A204.1 (cell line): ENCODE measurements at regions not wholly inside any gene's neighbourhood (a gene's known extent, or its start where the extent isn't known, plus 50 kb on each side); places are given as distances from the start of the nearest gene placed in this dataset.

Experiments
- FAIRE-seq: peaks from 2 replicates; lab custom pipeline; 2012; peaks lifted over from hg19 to GRCh38; lab: Jason Lieb, UNC

DNA sequence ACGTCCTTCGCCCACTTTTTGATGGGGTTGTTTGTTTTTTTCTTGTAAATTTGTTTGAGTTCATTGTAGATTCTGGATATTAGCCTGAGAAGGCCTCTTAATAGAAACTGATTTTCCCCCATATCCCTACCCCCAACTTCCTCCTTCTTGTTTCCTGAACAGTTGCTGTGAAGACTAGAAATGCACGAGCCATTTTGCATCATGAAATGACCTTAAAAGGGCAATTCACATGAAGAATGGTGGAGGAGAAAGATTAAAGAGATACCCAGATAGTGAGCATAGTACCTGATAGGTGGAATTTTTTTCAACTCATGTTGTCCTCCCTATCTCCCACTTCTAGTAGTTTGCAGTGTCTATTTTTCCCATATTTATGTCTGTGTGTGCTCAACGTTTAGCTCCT lies 55.2 kb upstream of the KCNH8 start:
- no peak for FAIRE-seq

DNA sequence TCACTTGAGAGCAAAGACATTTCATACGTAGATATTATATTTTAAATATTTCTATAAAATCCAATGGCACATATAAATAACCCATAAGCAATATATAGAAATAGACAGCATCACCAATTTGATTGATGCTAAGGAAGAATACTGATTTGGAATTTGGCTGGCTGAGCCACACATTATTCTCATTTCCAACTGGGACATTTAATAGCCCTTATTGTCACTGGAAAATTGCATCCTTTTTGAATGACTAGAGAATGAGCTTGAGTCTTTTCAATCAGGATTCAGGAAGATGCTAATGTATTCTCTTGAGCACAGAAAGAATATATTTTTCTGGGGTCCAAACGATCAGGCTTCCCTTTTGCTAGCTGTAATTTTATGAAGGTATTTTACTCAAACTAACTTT lies 70.9 kb upstream of the KCNH8 start:
- FAIRE-seq, result no peak

DNA sequence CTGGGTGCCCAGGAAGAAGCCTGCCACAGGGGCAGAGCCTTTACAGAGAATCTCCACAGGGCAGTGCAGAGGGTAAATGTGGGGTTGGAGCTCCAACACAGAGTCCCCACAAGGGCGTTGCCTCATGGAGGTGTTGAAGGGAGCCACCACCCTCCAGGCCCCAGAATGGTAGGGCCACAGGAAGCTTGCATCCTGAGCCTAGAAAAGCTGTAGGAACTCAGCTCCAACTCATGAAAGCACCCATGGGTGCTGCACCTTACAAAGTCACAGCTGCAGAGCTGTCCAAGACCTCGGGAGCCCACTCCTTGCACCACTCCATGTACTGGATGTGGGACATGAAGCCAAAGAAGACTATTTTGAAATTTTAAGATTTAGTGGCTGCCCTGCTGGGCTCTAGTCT lies 73.3 kb upstream of the KCNH8 start:
- no peak for FAIRE-seq

DNA sequence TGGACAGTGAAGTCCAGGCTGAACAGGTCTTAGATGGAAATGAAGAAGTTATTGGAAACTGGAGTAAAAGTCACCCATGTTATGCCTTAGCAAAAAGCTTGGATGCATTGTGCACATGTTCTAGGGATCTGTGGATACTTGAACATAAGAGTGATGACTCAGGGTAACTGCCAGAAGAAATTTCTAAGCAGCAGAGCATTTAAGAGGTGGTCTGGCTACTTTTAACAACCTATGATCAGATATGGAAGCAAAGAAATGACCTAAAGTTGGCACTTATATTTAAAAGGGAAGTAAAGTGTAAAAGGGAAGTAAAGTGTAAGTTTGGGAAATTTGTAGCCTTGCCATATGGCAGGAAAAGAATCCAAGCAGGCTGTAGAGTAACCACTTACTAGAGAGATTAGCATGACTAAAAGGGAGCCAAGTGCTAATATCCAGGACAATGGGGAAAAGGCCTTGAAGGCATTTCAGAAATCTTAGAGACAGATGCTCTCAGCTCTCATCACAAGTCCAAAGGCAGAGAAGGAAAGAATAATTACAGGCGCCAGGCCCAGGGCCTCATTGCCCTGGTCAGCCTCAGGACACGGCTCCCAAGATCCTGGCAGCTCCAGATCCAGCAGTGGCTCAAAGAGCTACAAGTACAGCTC lies 73.9 kb upstream of the KCNH8 start:
- no peak for FAIRE-seq

DNA sequence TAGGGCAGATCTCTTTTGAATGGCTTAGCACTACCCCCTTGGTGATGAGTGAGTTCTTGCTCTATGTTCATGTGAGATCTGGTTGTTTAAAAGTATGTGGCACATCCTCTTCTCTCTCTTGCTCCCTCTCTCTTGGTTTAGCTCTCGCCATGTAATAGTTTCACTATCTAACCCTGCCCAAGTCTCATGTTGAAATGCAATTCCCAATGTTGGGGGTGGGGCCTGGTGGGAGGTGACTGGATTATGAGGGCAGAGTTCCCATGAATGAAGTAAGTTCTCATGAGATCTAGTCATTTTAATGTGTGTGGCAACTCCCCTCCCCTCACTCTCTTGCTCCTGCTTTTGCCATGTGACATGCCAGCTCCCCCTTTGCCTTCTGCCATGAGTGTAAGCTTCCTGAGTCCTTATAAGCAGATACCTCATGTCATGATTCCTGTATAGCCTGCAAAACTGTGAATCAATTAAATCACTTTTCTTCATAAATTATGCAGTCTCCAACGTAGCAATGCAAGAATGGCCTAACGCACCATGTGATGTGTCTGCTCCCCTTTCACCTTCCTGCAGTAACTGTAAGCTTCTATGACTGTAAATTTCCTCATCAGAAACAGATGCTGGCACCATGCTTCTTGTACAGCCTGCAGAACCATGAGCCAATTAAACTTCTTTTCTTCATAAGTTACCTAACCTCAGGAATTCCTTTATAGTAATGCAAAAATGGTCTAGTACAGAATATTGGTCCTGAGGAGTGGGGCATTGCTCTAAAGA lies 74.8 kb upstream of the KCNH8 start:
- no peak for FAIRE-seq

DNA sequence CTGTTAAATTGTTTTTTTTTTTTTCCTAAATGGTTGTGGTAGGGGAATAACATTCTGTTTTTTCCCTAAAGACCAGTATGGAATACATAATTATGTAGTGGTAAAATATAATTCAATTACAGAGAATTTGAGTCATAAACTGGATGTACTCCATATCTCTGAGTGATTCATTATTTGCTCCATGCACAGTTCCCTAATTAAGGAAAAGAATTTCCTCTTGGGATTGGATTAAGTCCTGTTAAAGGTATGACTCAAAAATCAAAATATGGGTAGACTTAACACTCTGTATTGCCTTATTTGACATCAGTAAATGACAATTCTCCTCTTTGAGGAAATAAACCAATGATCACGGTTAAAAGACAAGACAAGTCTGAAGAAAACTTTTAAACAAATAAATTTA lies 78.0 kb upstream of the KCNH8 start:
- FAIRE-seq, result no peak

DNA sequence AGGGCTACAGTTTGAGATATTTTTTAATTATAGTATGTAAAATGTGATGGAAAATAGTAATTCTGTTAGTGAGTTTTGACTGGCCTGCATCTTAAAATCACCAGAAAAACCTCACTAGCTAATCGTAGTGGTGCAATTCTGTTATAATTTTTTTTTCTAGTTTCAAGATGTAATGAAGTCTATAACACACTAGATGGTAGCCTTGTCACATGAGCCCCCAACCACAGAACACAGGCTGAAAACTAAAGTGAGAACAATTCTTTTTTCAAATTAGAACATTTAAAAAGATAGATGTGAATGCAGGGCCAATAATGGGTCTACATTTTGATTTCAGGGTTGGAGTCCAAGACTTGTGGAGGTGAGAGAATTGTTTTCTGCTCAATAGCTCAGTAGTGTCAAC lies 83.3 kb upstream of the KCNH8 start:
- no peak for FAIRE-seq

DNA sequence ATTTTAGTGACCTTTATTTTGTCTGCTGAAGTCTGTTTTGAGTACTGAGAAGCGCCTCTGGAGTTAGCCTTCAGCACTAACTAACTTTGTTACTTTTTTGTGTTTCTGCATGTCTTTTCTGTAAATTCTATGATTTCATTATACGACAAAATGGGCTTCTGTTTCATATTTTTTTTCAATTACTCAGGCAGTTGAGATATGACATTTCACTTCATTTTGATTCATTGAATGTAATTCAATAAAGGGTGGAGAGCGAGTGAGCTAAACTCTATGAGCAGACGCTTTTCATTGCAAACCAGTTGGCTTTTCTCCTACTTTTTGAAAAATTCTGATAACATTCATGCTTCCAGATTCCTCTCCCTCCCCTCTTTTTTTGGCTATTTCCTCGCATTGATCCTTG lies 84.4 kb upstream of the KCNH8 start:
- FAIRE-seq, result no peak

DNA sequence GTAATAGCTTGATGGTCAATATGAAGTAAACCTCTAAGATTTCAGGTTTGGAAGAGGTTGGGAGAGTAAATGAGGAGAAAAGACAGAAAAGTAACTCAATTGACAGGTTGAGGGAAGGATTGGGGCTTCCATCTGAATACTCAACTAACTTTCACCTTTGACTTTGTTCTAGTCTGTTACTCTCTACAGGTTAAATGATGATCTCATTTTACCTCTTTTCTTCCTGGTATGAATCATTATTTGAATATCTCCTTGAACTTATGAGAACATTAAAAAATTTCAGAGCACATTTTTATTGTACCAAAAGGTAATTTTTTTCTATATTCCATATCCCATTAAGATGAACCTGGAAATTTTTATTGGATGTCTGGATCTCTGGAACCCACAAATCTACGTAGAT lies 87.9 kb upstream of the KCNH8 start:
- FAIRE-seq, result no peak

DNA sequence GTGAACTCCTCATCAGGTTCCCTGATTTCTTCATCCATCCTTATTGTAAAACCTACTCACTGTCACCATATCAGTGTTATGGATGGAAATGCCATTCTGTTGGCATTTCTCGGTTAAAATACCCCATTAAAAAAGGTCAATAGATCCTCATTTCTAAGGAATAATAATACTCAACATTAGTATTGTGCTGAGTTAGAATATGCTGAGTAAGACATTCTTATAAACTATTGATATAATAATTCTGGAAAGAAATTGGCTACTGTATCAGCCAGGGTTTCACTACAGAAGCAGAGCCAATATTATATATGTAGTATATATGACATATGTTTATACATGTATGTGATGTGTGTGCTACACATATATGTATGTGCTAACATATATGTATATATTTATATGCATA lies 95.4 kb upstream of the KCNH8 start:
- no peak for FAIRE-seq

DNA sequence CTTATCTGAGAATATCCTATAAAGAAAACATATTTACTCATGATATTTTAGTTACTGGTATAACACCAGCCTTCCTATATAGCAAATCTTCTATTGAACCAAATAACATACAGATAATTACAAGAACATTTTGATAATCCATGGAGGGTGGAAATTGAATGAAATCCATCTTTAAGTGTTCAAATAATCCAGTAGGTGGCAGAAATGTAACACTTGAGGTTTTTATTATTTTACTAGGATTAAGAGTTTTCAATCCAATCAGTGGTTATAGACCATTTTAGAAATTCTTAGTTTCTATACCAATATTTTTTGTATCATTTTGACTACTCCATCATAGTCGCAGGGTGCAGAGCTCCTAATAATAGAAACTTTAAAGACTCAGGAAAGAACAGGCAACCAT lies 101.9 kb upstream of the KCNH8 start:
- FAIRE-seq, result peak; percentile 9

DNA sequence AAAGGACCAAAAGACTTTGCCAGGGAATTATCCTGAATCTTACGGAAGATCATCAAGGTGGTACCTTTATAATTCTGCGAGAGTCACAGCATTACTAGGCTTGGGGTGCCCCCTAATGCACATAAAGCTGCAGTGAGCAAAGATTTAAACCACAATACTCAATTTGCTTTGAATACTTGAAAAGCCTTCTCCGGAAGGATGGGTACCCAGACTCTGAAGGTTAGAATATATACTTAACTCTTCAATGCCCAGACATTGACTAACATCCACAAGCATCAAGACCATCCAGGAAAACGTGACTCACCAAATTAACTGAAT lies 117.8 kb upstream of the KCNH8 start:
- FAIRE-seq, result no peak

DNA sequence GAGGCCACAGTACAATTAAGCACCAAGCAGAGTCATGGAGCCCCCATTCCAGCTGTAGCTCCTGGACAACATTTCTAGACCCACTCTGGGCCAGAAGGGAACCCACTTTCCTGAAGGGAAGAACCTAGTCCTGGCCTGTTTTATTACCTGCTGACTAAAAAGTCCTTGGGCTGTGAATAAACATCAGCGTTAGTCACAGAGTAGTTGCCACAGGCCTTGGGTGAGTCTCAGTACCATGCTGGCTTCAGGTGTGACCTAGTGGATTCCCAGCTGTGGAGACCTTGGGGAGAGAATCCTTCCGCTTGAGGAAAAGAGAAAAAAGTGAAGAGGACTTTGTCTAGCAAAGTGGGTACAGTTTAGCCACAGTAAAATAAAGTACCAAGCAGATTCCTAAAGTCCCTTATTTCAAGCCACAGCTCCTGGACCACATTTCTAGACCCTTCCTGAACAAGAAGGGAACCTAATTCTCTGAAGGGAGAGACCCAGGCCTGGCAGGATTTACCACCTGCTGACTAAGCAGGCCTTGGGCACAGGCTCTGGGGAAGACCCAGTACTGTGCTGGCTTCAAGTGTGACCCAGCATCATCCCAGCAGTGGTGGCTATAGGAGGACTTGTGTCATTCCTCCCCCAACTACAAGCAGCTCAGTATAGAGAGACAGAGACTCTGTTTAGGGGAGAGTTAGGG lies 118.3 kb upstream of the KCNH8 start:
- FAIRE-seq, result no peak

DNA sequence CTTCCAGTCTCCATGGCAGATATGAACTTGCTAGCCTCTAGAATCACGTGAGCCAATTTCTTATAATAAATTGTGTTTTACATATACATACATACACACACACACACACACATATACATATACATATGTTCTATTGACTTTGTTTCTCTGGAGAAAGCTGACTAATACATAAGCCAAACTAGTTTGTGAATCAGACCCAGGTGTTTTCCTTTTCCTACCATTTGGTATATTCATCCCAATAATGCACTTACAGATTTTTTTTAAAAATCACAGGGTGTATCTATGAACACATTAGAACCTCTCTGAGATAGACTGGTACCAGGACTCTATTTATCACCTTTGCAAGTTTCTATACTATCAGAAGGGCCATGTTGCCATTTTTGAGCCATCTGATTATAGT lies 122.9 kb upstream of the KCNH8 start:
- no peak for FAIRE-seq

DNA sequence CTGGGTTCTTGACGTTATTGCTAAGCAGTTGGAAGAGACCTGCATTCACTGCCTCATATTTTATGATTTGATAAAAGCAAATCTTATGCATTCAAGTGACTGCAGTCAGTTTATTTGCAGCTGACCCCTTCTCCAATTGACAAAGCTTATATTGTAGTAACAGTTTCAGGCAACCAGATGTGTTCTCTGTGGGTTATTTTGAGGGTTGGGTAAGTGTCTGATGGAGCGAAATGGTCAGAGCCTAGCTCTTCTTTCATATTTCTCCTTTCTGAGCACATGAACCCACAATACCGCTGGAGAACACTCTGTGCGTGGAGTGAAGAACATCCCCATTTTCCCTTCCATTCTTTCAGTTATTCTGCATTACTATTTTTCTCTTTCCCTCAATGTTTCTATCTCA lies 125.8 kb upstream of the KCNH8 start:
- no peak for FAIRE-seq

DNA sequence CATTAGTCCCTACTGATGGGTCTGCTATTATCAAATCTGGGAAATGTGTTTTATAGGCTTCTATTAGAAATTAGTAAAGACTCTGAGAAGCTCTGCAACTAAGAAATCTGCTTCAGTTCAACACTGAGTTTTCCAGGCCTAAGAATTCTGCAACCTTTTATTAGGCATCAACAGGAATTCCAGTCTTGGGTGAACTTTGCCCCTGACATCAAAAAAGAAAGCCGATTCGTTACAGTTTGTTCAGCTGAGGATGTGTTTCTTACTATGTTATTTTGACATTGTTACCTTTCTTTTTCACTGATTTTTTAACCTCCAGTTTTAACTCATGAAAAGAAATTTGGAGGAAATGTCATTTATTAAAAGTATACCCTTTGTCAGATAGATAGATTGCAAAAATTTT lies 131.5 kb upstream of the KCNH8 start:
- no peak for FAIRE-seq

DNA sequence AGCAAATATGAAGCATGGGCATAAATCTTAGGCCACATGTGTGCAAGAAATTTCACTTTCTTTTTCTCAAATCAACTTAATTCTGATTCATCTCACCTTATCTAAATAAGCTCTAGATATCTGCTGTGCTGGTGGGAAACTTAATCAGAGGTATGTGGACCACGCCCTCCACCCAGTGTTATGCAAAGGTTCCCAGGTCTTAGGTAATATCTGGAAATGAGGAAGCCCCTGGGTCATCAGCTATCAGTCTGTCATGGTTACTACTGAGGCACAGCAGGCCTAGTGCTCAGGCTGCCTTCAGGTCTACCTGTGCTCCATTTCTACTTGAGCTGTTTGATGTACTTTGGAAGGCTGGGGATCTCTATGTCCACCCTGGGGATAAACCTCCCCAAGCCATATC lies 134.4 kb upstream of the KCNH8 start:
- FAIRE-seq, result no peak

DNA sequence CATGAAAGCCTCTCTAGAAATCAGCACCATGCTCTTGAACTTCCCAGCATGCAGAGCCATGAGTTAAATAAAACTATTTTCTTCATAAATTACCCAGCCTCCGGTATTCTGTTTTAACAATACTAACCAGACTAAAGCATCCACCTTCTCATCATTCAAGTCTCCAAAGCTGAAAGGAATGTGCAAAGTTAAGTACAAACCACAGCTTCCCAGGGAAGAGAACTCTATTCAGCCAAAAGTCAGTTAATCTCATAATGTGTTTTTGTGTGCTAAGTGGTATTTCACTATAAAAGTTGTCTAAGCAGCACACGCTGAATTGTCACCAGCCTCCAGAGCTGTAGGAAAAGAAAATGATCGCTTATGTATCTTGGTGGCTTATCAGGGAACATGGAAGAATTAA lies 135.5 kb upstream of the KCNH8 start:
- no peak for FAIRE-seq

DNA sequence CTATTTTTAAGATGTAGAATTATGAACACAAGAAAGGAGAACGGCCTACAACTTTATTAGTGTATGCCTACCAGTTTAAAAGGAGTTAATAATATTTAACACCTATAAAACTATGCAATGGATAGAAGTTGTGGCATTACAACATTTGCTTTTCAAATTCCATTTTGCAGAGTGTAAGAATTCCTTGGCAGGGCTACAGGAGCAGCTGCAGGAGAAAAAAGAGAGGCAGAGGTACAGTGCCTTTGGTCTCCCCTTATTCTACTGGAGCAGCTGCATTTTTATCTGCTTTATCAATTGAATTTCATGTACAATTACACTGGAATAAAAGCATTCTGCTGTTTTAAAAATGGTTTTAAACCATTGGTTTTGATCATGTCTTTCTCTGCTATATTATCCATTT lies 145.7 kb upstream of the KCNH8 start:
- no peak for FAIRE-seq

DNA sequence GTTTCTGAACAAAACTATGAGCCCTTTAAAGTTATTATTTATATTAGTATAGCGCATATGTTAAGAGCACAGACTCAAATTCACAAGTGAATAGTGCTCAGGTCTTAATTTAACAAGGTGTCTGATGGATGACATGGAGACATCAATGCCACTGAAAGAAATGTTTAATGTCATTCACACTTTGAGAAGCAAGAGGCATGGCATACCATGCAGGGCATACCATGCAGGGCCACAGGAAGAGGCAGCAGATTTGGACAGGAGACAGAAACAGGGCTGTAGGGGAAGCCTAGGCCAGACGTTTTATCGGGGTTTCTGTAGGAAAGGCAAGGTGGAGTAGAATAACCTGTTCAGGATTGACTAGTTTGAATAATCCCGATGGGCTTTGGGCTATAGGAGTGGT lies 150.2 kb upstream of the KCNH8 start:
- no peak for FAIRE-seq

DNA sequence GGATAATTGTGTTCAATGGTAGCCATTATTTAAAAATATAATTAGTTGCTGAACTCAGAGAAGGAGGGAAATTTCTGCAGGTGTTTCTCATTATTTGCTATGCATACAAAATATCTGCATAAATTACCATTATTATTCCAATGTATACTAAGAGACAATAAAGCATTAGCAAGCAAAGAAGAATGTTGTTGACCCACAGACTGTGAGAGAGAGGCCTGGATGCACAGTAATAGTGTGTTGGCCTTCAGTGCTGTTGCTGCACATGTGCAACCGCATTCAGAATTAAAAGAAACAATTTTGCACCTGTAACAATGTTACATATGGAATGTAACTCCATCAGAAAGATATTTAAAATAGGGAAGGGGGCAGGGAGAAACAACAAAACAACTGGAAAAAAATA lies 155.6 kb upstream of the KCNH8 start:
- FAIRE-seq, result no peak

DNA sequence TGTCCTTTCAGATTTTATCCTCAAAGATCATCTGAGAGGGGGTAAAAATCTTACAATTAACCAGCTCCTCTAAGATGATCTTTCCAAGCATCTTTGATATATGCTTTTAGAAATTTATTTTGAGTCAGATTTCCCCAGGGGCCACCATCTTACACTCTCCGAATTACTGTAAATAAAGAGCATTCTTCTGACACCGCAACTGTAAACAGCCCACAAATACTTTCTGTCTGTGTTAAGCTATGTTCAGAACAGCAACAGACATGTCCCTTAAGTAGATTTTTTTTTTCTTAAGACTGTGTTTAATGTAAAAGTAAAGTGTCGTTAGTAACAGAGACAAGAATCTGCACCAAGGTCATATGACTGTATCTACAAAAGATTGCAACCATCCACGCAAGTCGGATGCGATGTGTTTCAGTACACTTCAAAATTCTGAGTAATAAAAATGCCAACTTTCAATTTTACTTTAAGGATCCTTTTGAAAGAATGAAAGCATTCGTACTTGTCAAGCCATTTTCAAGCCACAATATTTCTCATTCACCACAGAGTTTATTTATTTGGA lies 159.0 kb upstream of the KCNH8 start:
- no peak for FAIRE-seq

DNA sequence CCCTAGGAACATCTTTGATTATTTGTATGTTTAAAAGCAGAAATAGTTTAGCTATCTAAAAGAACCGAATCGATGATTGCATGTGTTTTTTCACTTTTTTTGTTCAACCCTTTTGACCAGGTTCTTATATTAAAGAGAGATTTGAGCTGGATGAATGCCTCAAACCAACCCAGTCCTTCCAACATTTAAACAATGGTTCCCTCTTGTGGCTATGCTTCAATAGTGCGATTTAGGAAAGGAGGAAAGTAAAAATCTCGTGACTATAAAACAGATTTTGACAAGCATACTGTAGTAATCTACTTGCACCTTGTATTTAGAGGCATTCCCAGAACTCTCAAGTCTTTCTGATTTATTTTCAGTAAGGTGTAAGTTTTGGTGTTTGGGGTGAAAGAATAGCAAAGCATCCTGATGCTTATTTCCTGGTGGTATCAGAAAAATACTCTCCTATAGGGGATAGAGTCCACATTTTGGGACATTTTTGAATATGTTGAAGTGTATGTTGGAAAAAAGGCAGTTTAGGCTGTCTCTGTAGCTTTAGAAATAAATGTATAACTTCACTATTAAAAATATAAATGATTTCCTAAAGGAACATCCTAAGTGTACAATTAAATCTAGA lies 159.6 kb upstream of the KCNH8 start:
- FAIRE-seq, result peak; percentile 91
